ENCODE measurements at regions not wholly inside any gene's neighbourhood (a gene's known extent, or its start where the extent isn't known, plus 50 kb on each side); places are given as distances from the start of the nearest gene placed in this dataset.
"Not testable (repeated sequence)": the region's sequence is repeated elsewhere in the genome, so short reads cannot be mapped to it uniquely, and the experiment has no call there.

- DNase-seq (ENCODE audit: low read depth): no peak
Observed at GRCh38 chr4:96317891-96318290, 478.0 kb downstream of the PDHA2 start.

DNA sequence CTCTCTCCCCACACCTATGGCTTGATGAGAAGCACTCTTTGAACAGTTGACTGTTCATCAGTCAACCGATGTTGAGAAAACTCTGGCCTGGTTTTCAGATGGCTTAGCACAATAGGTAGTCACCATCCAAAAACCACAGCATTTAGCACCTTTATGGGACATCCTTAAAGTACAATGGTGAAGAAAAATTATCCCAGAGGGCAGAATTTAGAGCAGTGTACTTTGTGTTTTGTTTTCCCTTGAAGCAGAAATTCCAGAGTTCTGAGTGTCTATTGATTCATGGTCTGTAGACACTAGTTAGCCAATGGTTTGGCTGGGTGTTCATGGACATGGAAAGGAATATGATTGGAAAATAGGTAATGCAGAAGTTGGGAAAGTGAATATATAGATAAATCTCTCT, 487.0 kb downstream of the PDHA2 start:
- DNase-seq (ENCODE audit: low read depth): no peak

- no peak for DNase-seq (ENCODE audit: low read depth)
Observed at GRCh38 chr4:96342196-96342595, 502.3 kb downstream of the PDHA2 start.

GRCh38 chr4:96342790-96343455, 503.0 kb downstream of the PDHA2 start:
- DNase-seq (ENCODE audit: low read depth): no peak

DNA sequence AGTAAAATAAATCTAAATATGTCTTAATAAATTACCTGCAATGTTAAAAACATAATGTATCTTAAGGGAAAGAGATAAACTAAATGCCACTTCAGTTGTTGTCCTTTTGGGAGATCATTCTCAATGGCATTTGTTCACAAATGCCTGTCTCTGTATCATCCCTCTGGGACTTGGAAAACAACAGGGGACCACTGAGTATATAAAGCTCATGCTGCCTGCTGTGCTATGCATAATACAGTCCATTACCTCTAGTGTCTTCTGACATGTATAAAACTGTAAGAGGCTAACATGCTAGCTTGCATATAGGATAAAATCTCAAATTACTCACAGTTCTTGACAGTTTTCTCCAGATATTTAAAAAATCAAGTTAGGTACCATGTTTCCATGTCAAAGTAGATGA, 503.9 kb downstream of the PDHA2 start:
- DNase-seq (ENCODE audit: low read depth): no peak

GRCh38 chr4:96347582-96347981, 507.7 kb downstream of the PDHA2 start:
- DNase-seq (ENCODE audit: low read depth): peak; percentile 87

DNA sequence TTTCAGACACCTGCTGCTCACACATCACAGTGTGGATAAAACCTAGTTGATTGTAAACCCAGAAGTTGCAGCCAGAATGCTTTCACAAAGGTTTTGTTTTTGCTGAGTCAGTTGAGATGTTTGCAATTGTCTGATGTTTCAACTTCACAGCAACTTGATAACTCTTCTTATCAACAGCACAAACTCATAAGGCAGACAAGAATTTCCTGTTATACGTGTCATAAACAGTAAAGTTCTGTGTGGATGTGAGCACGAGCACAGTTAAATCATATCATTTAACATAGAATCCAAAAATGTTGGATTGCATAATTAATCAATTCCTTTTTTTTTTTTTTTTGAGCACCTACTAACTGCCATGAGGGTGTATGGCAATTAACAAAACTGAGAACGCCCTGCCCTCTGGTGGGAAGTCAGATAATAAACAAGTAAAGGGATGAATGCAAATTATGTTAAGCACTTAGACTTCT, 512.2 kb downstream of the PDHA2 start:
- no peak for DNase-seq (ENCODE audit: low read depth)

- no peak for DNase-seq (ENCODE audit: low read depth)
Observed at GRCh38 chr4:96354036-96354712, 514.3 kb downstream of the PDHA2 start.

GRCh38 chr4:96355414-96355813, 515.5 kb downstream of the PDHA2 start:
- no peak for DNase-seq (ENCODE audit: low read depth)

DNA sequence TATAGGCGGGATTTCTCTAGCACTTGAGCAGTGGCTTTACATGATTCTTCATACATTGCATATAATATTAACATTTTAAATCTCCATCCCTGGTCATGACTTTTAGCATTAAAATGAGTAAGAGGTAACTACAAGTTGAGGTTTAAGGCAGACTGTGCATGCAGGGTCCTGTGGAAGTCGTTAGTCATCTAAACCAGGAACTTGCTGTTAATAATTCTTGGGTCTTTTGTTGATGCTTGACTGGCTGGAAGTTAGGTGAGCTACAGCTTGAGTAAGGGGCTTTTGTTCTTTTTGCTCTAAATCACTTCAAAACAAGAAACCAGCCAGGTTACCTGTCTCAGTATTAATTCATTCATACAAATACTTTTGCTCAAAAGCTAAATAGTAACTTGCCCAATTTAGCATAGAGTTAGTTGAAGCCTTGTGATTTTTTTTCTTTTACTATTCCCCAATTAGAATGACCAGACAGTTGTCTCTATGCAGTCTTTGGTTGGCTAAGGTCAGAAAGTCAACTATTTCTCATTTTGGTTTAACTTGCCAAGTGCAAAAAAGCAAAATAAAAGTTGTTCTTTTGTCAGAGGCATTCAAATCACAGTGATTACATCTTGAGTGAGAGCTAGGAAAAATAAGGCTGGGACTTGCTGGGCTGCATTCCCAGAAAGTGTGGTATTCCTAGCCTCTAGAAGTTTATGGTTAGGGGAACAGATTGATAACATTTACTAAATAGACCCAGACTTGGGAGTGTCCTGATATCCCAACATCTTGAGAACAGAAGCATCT, 516.9 kb downstream of the PDHA2 start:
- no peak for DNase-seq (ENCODE audit: low read depth)

- DNase-seq (ENCODE audit: low read depth): no peak
Observed at GRCh38 chr4:96366632-96367031, 526.7 kb downstream of the PDHA2 start.

- no peak for DNase-seq (ENCODE audit: low read depth)
Observed at GRCh38 chr4:96375367-96375766, 535.5 kb downstream of the PDHA2 start.

- DNase-seq (ENCODE audit: low read depth): no peak
Observed at GRCh38 chr4:96379524-96379923, 539.6 kb downstream of the PDHA2 start.

DNA sequence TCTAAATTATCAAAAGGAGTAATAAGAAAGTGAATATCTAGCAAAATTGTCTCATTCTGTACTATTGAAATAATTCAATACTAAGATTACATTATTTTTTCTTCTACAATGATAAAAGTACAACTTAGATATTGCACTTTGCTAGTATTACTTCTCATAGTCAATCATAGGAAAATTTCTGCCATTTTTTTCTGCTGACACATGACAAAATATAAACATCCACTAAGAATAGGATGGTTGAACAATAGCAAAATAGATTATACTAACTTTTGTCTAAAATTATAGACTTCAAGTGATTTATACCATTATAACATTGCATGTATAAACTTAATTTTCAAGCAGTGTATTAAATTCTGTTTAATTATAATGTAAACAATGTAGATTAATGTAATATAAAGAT, 540.2 kb downstream of the PDHA2 start:
- DNase-seq (ENCODE audit: low read depth): no peak

- DNase-seq (ENCODE audit: low read depth): no peak
Observed at GRCh38 chr4:96383349-96383748, 543.5 kb downstream of the PDHA2 start.

GRCh38 chr4:96389770-96390169, 549.9 kb downstream of the PDHA2 start:
- DNase-seq (ENCODE audit: low read depth): no peak

GRCh38 chr4:96390404-96390803, 550.5 kb downstream of the PDHA2 start:
- no peak for DNase-seq (ENCODE audit: low read depth)

DNA sequence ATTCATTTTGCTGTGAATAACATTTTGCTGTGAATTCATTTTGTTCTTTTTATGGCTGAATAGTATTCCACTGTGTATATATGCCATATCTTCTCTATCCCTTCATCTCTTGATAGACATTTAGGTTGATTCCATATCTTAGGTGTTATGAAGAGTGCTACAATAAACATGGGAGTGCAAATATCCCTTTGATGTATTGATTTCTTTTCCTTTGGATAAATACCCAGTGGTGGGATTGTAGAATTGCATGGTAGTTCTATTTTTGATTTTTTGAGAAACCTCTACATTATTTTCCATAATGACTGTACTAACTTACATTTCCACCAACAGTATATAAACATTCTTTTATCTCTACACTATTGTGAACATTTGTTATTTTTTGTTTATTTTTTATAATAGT, 555.9 kb downstream of the PDHA2 start:
- no peak for DNase-seq (ENCODE audit: low read depth)

DNA sequence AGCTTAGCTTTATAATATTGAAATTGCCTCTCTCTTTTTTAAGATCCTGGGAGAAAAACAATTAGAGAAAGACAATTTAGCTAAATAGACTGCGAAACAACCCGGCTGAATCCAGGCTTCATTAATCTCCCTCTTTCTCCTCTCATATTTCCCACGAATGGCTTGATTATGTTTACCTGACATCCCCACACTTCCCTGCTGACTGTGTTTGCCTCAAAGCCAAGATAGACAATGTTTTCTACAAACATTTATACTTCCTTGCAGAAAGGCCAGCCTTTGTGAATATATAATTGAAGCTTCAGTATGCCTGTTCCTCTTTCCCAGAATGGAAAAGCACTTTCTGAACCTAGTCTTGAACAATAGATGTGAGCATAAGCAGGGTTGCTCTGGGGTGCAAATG, 566.8 kb downstream of the PDHA2 start:
- no peak for DNase-seq (ENCODE audit: low read depth)

- no peak for DNase-seq (ENCODE audit: low read depth)
Observed at GRCh38 chr4:96407225-96407624, 567.3 kb downstream of the PDHA2 start.

- DNase-seq (ENCODE audit: low read depth): no peak
Observed at GRCh38 chr4:96407738-96408463, 568.0 kb downstream of the PDHA2 start.

DNA sequence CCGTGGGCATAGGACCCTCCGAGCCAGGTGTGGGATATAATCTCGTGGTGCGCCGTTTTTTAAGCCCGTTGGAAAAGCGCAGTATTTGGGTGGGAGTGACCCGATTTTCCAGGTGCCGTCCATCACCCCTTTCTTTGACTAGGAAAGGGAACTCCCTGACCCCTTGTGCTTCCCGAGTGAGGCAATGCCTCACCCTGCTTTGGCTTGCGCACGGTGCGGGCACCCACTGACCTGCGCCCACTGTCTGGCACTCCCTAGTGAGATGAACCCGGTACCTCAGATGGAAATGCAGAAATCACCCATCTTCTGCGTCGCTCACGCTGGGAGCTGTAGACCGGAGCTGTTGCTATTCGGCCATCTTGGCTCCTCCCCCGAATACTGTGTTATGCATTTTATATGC, 575.0 kb downstream of the PDHA2 start:
- not testable (repeated sequence) for DNase-seq (ENCODE audit: low read depth)

Measured in CMK (cell line).